GM12878 (cell line): ENCODE measurements at regions not wholly inside any gene's neighbourhood (a gene's known extent, or its start where the extent isn't known, plus 50 kb on each side); places are given as distances from the start of the nearest gene placed in this dataset.

Experiments
- TF ChIP-seq, protein P1 (sequence below), 3 experiments: IDR thresholded peaks in 2 of 3; conservative IDR thresholded peaks in 1 of 3; 2 replicates each; pipeline ENCODE4 v1.5.1; 2011; ENCODE audit warnings: low read depth in 3 of 3, low read length in 3 of 3, mild to moderate bottlenecking in 3 of 3, control low read depth in 2 of 3, moderate library complexity in 2 of 3, inconsistent platforms in 1 of 3, mixed read lengths in 1 of 3; ENCODE audit not compliant: control insufficient read depth in 2 of 3, insufficient read depth in 1 of 3; ENCODE audit errors: extremely low read depth in 1 of 3
- TF ChIP-seq, protein P2 (sequence below): IDR thresholded peaks from 2 replicates; pipeline ENCODE4 v1.6.1; 2012; ENCODE audit warnings: low read length, inconsistent platforms

DNA sequence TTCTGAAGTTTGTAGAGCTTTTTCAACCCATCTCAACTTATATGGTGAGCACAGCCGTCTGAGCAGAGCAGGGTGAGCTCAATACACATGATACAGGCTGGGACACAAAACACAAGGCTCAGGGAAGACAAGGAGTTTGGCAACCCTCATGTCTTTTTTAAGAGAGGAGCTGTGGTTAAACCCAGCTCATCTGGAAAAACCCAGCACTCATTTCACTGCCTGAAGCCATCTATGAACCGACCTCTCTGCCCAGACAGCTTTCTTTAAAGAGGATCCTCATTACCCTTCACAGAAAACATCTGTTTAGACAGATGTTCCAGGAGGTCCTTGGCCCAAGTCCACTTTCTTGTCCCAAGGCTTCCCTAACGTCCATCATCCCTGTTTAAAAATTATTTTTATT, 170.0 kb upstream of the TSHZ3 start:
- TF ChIP-seq, protein P1, sequence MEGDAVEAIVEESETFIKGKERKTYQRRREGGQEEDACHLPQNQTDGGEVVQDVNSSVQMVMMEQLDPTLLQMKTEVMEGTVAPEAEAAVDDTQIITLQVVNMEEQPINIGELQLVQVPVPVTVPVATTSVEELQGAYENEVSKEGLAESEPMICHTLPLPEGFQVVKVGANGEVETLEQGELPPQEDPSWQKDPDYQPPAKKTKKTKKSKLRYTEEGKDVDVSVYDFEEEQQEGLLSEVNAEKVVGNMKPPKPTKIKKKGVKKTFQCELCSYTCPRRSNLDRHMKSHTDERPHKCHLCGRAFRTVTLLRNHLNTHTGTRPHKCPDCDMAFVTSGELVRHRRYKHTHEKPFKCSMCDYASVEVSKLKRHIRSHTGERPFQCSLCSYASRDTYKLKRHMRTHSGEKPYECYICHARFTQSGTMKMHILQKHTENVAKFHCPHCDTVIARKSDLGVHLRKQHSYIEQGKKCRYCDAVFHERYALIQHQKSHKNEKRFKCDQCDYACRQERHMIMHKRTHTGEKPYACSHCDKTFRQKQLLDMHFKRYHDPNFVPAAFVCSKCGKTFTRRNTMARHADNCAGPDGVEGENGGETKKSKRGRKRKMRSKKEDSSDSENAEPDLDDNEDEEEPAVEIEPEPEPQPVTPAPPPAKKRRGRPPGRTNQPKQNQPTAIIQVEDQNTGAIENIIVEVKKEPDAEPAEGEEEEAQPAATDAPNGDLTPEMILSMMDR (IDR thresholded peaks at IDR 0.05 in 2 of 3, conservative IDR thresholded peaks at IDR 0.05 in 1 of 3; ENCODE audit: control insufficient read depth in 2 of 3, extremely low read depth in 1 of 3, insufficient read depth in 1 of 3, low read depth in 3 of 3, low read length in 3 of 3): no peak
- TF ChIP-seq, protein P2, sequence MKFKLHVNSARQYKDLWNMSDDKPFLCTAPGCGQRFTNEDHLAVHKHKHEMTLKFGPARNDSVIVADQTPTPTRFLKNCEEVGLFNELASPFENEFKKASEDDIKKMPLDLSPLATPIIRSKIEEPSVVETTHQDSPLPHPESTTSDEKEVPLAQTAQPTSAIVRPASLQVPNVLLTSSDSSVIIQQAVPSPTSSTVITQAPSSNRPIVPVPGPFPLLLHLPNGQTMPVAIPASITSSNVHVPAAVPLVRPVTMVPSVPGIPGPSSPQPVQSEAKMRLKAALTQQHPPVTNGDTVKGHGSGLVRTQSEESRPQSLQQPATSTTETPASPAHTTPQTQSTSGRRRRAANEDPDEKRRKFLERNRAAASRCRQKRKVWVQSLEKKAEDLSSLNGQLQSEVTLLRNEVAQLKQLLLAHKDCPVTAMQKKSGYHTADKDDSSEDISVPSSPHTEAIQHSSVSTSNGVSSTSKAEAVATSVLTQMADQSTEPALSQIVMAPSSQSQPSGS: no peak
